CD4-positive, alpha-beta T cell treated with Interleukin-6 for 4 hours (primary cell): ENCODE measurements at regions not wholly inside any gene's neighbourhood (a gene's known extent, or its start where the extent isn't known, plus 50 kb on each side); places are given as distances from the start of the nearest gene placed in this dataset.
"Not testable (repeated sequence)": the region's sequence is repeated elsewhere in the genome, so short reads cannot be mapped to it uniquely, and the experiment has no call there.

ENCODE experiments used
- DNase-seq: peaks from one replicate; pipeline ENCODE4 v3.0.0-alpha.2; 2020; ENCODE audit warnings: mixed read lengths

GRCh38 chr10:22158426-22158825 is 59.4 kb downstream of the EBLN1 start:
- DNase-seq: no peak

- no peak for DNase-seq
Observed at GRCh38 chr10:22156750-22157149, 61.1 kb downstream of the EBLN1 start.

GRCh38 chr10:22152403-22152802 is 65.4 kb downstream of the EBLN1 start:
- no peak for DNase-seq

GRCh38 chr10:22150842-22151241 is 67.0 kb downstream of the EBLN1 start:
- DNase-seq: no peak

GRCh38 chr10:22148961-22149360 is 68.9 kb downstream of the EBLN1 start:
- no peak for DNase-seq

- DNase-seq: not testable (repeated sequence)
Observed at GRCh38 chr10:22145873-22146272, 71.9 kb downstream of the EBLN1 start.

- DNase-seq: no peak
Observed at GRCh38 chr10:22137542-22137941, 80.3 kb downstream of the EBLN1 start.

- no peak for DNase-seq
Observed at GRCh38 chr10:22135591-22135990, 82.2 kb downstream of the EBLN1 start.

GRCh38 chr10:22133749-22134624 is 83.8 kb downstream of the EBLN1 start:
- peak; percentile 2 for DNase-seq

- not testable (repeated sequence) for DNase-seq
Observed at GRCh38 chr10:22130824-22131223, 87.0 kb downstream of the EBLN1 start.

GRCh38 chr10:22129612-22130011 is 88.2 kb downstream of the EBLN1 start:
- not testable (repeated sequence) for DNase-seq

- DNase-seq: not testable (repeated sequence)
Observed at GRCh38 chr10:22121181-22121580, 96.6 kb downstream of the EBLN1 start.

- DNase-seq: not testable (repeated sequence)
Observed at GRCh38 chr10:22120072-22120471, 97.7 kb downstream of the EBLN1 start.

GRCh38 chr10:22119575-22119974 is 98.2 kb downstream of the EBLN1 start:
- not testable (repeated sequence) for DNase-seq

- DNase-seq: no peak
Observed at GRCh38 chr10:22111705-22112104, 106.1 kb downstream of the EBLN1 start.

- no peak for DNase-seq
Observed at GRCh38 chr10:22111260-22111659, 106.6 kb downstream of the EBLN1 start.

- DNase-seq: no peak
Observed at GRCh38 chr10:22110761-22111160, 107.1 kb downstream of the EBLN1 start.

- no peak for DNase-seq
Observed at GRCh38 chr10:22105270-22105669, 101.7 kb upstream of the DNAJC1 start.

- DNase-seq: peak; percentile 1
Observed at GRCh38 chr10:22103701-22104470, 100.4 kb upstream of the DNAJC1 start.

GRCh38 chr10:22097696-22098095 is 94.2 kb upstream of the DNAJC1 start:
- DNase-seq: no peak

GRCh38 chr10:22091260-22091659 is 87.7 kb upstream of the DNAJC1 start:
- not testable (repeated sequence) for DNase-seq

- DNase-seq: no peak
Observed at GRCh38 chr10:22087402-22087738, 83.8 kb upstream of the DNAJC1 start.

- no peak for DNase-seq
Observed at GRCh38 chr10:22086730-22087401, 83.3 kb upstream of the DNAJC1 start.
